Fibroblast of peridontal ligament (primary cell): ENCODE measurements at regions not wholly inside any gene's neighbourhood (a gene's known extent, or its start where the extent isn't known, plus 50 kb on each side); places are given as distances from the start of the nearest gene placed in this dataset.

Experiments used
- DNase-seq: peaks from one replicate; pipeline ENCODE4 v3.0.0-alpha.2; 2010; ENCODE audit errors: extremely low read depth

GRCh38 chr6:138692058-138692977 is 81.3 kb upstream of the CCDC28A start:
- DNase-seq = peak; percentile 47

DNA sequence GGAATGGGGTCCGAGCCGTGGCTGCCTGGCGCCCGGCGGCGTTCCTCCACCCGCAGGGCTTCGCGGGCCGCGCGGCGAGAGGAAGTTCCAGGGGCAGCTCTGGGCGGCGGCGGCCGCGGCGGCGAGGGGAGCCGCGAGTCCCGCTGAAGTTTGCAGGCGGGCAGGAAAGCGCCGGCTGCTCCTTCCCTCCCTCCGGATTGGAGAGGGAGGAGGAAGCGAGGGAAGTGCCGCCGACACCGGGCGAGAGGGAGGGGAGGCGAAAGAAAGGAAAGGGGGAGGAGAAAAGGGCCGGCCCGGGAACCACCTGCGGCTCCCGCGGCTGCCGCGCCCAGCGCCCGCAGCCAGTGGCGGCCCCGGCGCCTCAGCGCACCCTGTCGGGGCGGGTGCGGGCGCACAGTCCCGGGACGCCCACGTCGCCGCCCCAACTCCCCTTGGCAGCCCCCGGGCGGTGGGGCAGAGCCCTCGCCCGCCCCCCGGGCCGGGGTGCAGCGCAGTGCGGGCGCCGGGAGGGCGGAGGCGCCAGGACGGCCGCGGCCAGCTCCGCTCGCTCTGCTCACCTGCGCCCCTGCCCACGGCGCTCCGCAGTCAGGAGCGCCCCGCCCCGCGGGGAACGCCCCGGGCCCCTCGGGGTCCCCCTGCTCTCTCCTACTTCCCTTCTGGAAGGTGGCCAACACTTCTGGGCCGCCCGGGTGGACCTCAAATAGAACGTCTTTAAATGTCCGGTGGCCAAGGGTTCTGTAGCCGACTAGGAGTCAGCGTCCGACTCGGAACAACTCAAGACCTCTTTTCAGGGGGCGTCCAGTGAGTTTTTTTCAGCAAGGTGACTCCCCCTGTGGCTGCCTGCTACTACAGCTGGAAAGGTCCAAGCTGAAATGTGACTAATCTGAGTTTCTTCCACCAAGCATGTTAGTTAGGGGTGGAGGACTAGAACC is 80.3 kb upstream of the CCDC28A start:
- DNase-seq = peak; percentile 32

GRCh38 chr6:138695193-138695592 is 78.4 kb upstream of the CCDC28A start:
- DNase-seq = no peak

- DNase-seq = no peak
Observed at GRCh38 chr6:138714493-138714892, 59.1 kb upstream of the CCDC28A start.

DNA sequence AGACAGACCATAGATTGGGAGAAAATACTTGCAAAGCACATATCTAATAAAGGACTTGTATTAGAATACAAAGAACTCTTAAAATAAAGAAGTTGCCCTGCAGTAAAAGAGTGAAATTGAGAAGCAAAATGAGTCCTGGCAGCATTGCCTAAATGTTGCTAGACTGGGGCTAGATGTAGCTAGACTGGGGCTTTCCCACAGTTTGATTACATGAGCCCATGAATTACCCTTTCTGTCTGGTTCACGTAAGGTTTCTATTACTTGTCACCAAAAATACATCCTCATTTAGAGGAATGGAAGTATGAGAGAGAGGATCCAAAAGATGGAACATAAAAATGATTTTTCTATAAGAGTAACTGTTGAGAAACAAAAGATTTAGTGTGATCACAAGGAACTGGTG is 57.6 kb upstream of the CCDC28A start:
- no peak for DNase-seq

DNA sequence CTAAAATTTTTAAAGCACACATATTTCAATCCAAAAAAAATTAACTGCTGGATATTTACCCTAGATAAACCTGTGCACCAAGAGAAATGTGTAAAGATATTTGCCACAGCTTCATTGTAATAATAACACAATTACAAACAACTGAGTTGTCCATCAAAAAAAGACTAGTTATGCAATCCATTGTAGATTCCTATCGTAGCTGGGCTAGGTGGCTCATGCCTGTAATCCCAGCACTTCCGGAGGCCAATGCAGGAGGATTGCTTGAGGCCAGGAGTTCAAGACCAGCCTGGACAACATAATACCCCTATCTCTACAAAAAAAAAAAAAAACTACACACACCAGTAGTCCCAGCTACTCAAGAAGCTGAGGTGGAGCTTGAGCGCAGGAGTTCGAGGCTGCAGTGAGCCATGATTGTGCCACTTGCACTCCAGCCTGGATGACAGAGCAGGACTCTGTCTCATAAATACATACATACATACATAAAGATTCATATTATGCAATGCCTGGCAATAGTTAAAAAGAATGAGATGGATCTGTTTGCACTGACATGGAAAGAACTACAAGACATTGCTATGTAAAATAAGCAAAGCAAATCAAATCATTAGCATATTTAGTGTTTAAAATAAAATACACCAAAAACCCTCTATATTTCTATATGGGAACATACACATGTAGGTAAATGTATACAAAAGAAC is 56.5 kb upstream of the CCDC28A start:
- no peak for DNase-seq

GRCh38 chr6:138719011-138719635 is 54.4 kb upstream of the CCDC28A start:
- peak; percentile 89 for DNase-seq

DNA sequence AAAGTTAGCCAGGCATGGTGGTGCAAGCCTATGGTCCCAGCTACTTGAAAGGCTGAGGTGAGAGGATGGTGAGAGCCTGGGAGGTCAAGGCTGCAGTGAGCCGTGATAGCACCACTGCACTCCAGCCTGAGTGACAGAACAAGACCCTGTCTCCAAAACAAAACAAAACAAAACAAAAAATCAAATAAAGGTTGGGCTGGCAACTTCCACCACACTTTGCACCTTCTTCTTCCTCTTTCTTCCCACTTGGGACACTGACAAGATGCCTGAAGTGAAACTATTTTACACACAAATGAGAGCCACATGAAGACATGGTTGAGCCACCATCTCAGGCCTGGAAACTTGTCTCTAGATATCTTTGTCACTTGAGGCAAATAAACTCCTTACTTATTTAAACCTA is 53.8 kb upstream of the CCDC28A start:
- no peak for DNase-seq

GRCh38 chr6:138722425-138723371 is 50.9 kb upstream of the CCDC28A start:
- peak; percentile 36 for DNase-seq
